ENCODE measurements at regions not wholly inside any gene's neighbourhood (a gene's known extent, or its start where the extent isn't known, plus 50 kb on each side); places are given as distances from the start of the nearest gene placed in this dataset.

DNA sequence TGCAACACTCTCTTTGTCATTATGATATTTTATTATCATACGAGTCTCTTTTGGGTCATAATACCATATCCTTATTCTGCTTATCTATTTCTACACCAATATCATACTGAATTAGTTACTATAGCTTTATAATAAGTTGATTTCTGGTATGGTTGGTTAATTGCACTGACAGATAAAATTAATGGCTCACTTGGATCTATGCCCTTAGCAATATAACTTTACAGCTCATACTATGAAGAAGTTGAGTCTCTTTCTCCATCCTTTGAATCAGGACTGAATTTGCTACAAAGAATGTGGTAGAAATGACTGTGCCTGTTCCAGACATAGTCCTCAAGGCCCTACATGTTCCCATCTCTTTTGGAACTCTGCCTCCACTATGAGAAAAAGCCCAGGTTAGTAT lies 139.7 kb upstream of the DYRK2 start:
- Histone ChIP-seq H3K27me3 (ENCODE audit: insufficient read depth, low read length) (no peaks in the 10 kb centered on the region), H3T11ph (ENCODE audit: low read length) (no peak overlapping the region), H3K9ac (ENCODE audit: extremely low read depth, insufficient read length, low read length) (no peak overlapping the region), H2BK15ac (ENCODE audit: low read depth, low read length) (no peak overlapping the region), H2AK5ac (ENCODE audit: insufficient read length, low read length) (no peak overlapping the region), H3K23me2 (ENCODE audit: insufficient read length, low read depth, low read length, poor library complexity, severe bottlenecking) (no peaks in the 10 kb centered on the region), H3K56ac (ENCODE audit: insufficient read length, low read depth, low read length) (no peak overlapping the region), H4K91ac (ENCODE audit: insufficient read length, low read depth, low read length) (no peak overlapping the region), H3K27ac (ENCODE audit: insufficient read length, low read depth, low read length) (no peak overlapping the region), H3K4me2 (ENCODE audit: insufficient read depth, insufficient read length, low read length) (no peak overlapping the region), H2BK5ac (ENCODE audit: insufficient read length, low read length) (no peak overlapping the region), H3K79me1 (ENCODE audit: insufficient read depth, low read depth, low read length, poor library complexity, severe bottlenecking) (no peaks in the 10 kb centered on the region), H2BK20ac (ENCODE audit: low read depth, low read length, poor library complexity, severe bottlenecking) (no peak overlapping the region), H3K4ac (ENCODE audit: low read depth, low read length) (no peak overlapping the region), H2BK120ac (ENCODE audit: low read depth, low read length, poor library complexity, severe bottlenecking) (no peak overlapping the region), H3K9me3 (ENCODE audit: control insufficient read depth, low read depth, low read length) (no peaks in the 10 kb centered on the region), H3K4me1 (ENCODE audit: insufficient read depth, low read length) (no peaks in the 10 kb centered on the region), H3K79me2 (ENCODE audit: insufficient read depth, low read length) (no peaks in the 10 kb centered on the region), H4K20me1 (ENCODE audit: control insufficient read depth, insufficient read depth, insufficient read length) (no peaks in the 10 kb centered on the region), H4K8ac (replicated peaks; ENCODE audit: insufficient read length, low read depth, low read length) (no peak overlapping the region), H3K14ac (ENCODE audit: insufficient read depth, low read length) (no peak overlapping the region), H3K23ac (ENCODE audit: insufficient read length, low read depth, low read length) (no peak overlapping the region), H4K5ac (ENCODE audit: insufficient read length, low read depth, low read length) (no peak overlapping the region), H3K18ac (ENCODE audit: insufficient read length, low read depth, low read length) (no peak overlapping the region), H2AFZ (ENCODE audit: low read length) (no peak overlapping the region), H2BK12ac (ENCODE audit: insufficient read length, low read depth, low read length) (no peak overlapping the region)
- no peaks in the 10 kb centered on the region; a peak in 1 of 5 replicates for H3K9me3 Mint-ChIP-seq
- no peak for TF ChIP-seq CTCF (conservative IDR thresholded peaks at IDR 0.05)
- H3K4me1 Mint-ChIP-seq, result peaks cover 17 to 18% of the 10 kb centered on the region in 2 experiments
- H3K4me3 Mint-ChIP-seq, result no peak overlapping the region
- DNase-seq, result no peak
- H3K27ac Mint-ChIP-seq, result no peak overlapping the region
- WGBS (ENCODE audit: extremely low coverage, insufficient read length, low lambda C conversion rate), result no CpG with 5 or more reads among the region's 1 CpG
- H3K36me3 Mint-ChIP-seq (ENCODE audit: insufficient read depth in 1 of 3, low read depth in 3 of 3), result no peaks in the 10 kb centered on the region
- no peaks in the 10 kb centered on the region for H3K27me3 Mint-ChIP-seq (ENCODE audit: low read depth)
